Right lobe of liver (tissue), 6 donors: ENCODE measurements at regions not wholly inside any gene's neighbourhood (a gene's known extent, or its start where the extent isn't known, plus 50 kb on each side); places are given as distances from the start of the nearest gene placed in this dataset.

Experiments used
- ATAC-seq, 4 donors: fragments of 200-7000 bp; cut with Tn5 transposase; one replicate each; pipeline ENCODE4 v1.9.1; 2020; ENCODE audit warnings: mild to moderate bottlenecking in 4 of 4, moderate library complexity in 4 of 4
- DNase-seq, 3 donors: peaks; one replicate each; pipeline ENCODE4 v3.0.0-alpha.2; 2020
- H3K27ac ChIP-seq, 3 donors: fragments of 200-600 bp; one replicate each; pipeline ENCODE4 v1.8.0; 2022
- H3K27me3 ChIP-seq, 2 donors: fragments of 200-600 bp; one replicate each; pipeline ENCODE4 v1.8.0; 2022
- H3K36me3 ChIP-seq, 4 donors: fragments of 200-600 bp; sonication (generic) in 1 of 4; one replicate each; pipeline versions ENCODE4 v1.5.1 to v1.8.0; 2017 to 2022; ENCODE audit warnings: control low read depth in 1 of 4
- H3K4me1 ChIP-seq, 4 donors: fragments of 200-600 bp; sonication (generic) in 1 of 4; one replicate each; pipeline versions ENCODE4 v1.5.1 to v1.8.0; 2017 to 2022; ENCODE audit warnings: control low read depth in 1 of 4
- H3K4me3 ChIP-seq, 3 donors: fragments of 200-600 bp; one replicate each; pipeline ENCODE4 v1.8.0; 2022
- H3K9me3 ChIP-seq, 4 donors: fragments of 200-600 bp; sonication (generic) in 1 of 4; one replicate each; pipeline versions ENCODE4 v1.5.1 to v1.8.0; 2017 to 2022; ENCODE audit warnings: control low read depth in 1 of 4
- CTCF ChIP-seq, 4 donors: fragments of 200-600 bp in 3 of 4; fragments of 450-650 bp in 1 of 4; IDR thresholded peaks; one replicate each; pipeline versions ENCODE4 v1.5.1 to v1.8.0; 2016 to 2022; ENCODE audit warnings: antibody characterized with exemption in 4 of 4, mild to moderate bottlenecking in 2 of 4
- POLR2A ChIP-seq: fragments of 450-650 bp; IDR thresholded peaks from one replicate; pipeline ENCODE4 v1.6.1; 2017; ENCODE audit warnings: antibody characterized with exemption, mild to moderate bottlenecking
- WGBS: methylation state at CpG from one replicate; pipeline ENCODE4 v1.1.6; 2018; ENCODE audit warnings: low coverage, low lambda C conversion rate; ENCODE audit not compliant: insufficient coverage; ENCODE audit errors: missing lambda C conversion rate; 5-methylcytosine and 5-hydroxymethylcytosine counted together
- intact Hi-C, 2 donors: fragments of 100-400 bp; cut with DNase I; formaldehyde crosslinking; loops; one replicate each; pipeline versions ENCODE4 v1.11.2 to v1.14.1; 2022
- donor health status: DM: no; HTN: yes; CAD: no.
- donor health status: DM: no; HTN: no; CAD: no.
- donor health status: DM: no; HTN: no; CAD: no.
- donor health status: DM: no; HTN: yes; CAD: no.
- donor health status: DM: no; HTN: yes; CAD: no.

GRCh38 chr3:137207616-137208015 is 249.8 kb downstream of the IL20RB start:
- Histone ChIP-seq H3K36me3 (no peaks in the 10 kb centered on the region), H3K4me3 (no peak overlapping the region), H3K27me3 (no peaks in the 10 kb centered on the region), H3K9me3 (no peaks in the 10 kb centered on the region), H3K4me1 (peaks cover 0 to 13% (median 4%) of the 10 kb centered on the region in 4 donors), H3K27ac (no peak overlapping the region)
- ATAC-seq (no peak), DNase-seq (no peak)
- 73% methylated on average over 1 of the region's 1 CpG for WGBS
- no peak for TF ChIP-seq CTCF (IDR thresholded peaks at IDR 0.05)
- TF ChIP-seq POLR2A, result no peak
- intact Hi-C loops, result no loop called here

- Histone ChIP-seq H3K4me1 (no peaks in the 10 kb centered on the region), H3K9me3 (no peaks in the 10 kb centered on the region), H3K27me3 (no peaks in the 10 kb centered on the region), H3K27ac (no peak overlapping the region), H3K4me3 (no peak overlapping the region), H3K36me3 (no peaks in the 10 kb centered on the region)
- no peak for TF ChIP-seq POLR2A
- TF ChIP-seq CTCF (IDR thresholded peaks at IDR 0.05), result peak in 1 of 4 donors; percentile 16
- ATAC-seq, result no peak
- DNase-seq, result no peak
- 17% methylated on average over 5 of the region's 5 CpGs for WGBS
- intact Hi-C loops, result no loop called here
Measured at GRCh38 chr3:137217733-137218132, 259.9 kb downstream of the IL20RB start.

- DNase-seq (no peak), ATAC-seq (no peak)
- WGBS, result 27% methylated on average over 1 of the region's 1 CpG
- Histone ChIP-seq H3K27ac (no peak overlapping the region), H3K4me3 (no peak overlapping the region), H3K4me1 (no peaks in the 10 kb centered on the region), H3K27me3 (no peaks in the 10 kb centered on the region), H3K9me3 (no peaks in the 10 kb centered on the region), H3K36me3 (no peaks in the 10 kb centered on the region)
- intact Hi-C loops, result no loop called here
- TF ChIP-seq POLR2A (no peak), CTCF (IDR thresholded peaks at IDR 0.05) (no peak)
Measured at GRCh38 chr3:137219801-137220445, 262.1 kb downstream of the IL20RB start.

GRCh38 chr3:137222736-137223225 is 265.0 kb downstream of the IL20RB start:
- Histone ChIP-seq H3K27ac (no peak overlapping the region), H3K4me1 (no peaks in the 10 kb centered on the region), H3K4me3 (no peak overlapping the region), H3K27me3 (no peaks in the 10 kb centered on the region), H3K36me3 (no peaks in the 10 kb centered on the region), H3K9me3 (no peaks in the 10 kb centered on the region)
- WGBS, result 45% methylated on average over 2 of the region's 2 CpGs
- no peak for DNase-seq
- TF ChIP-seq CTCF (IDR thresholded peaks at IDR 0.05), result no peak
- TF ChIP-seq POLR2A, result no peak
- no peak for ATAC-seq
- intact Hi-C loops, result no loop called here
